Uterus (tissue), 3 donors: ENCODE measurements at regions not wholly inside any gene's neighbourhood (a gene's known extent, or its start where the extent isn't known, plus 50 kb on each side); places are given as distances from the start of the nearest gene placed in this dataset.

ENCODE experiments used
- DNase-seq, 2 donors: peaks; one replicate each; pipeline ENCODE4 v3.0.0-alpha.2; 2019 to 2020
- H3K27ac ChIP-seq, 2 donors: fragments of 200-600 bp; sonication (generic); 1 replicate in 1 of 2; 2 replicates in 1 of 2; pipeline ENCODE4 v1.5.1; 2016 to 2018
- H3K27me3 ChIP-seq, 2 donors: fragments of 200-600 bp; sonication (generic); one replicate each; pipeline ENCODE4 v1.5.1; 2018 to 2019; ENCODE audit warnings: control low read depth in 1 of 2
- H3K36me3 ChIP-seq, 2 donors: fragments of 200-600 bp; sonication (generic); one replicate each; pipeline ENCODE4 v1.5.1; 2019; ENCODE audit warnings: control low read depth in 1 of 2
- H3K4me1 ChIP-seq, 2 donors: fragments of 200-600 bp; sonication (generic); one replicate each; pipeline ENCODE4 v1.5.1; 2018 to 2019; ENCODE audit warnings: control low read depth in 1 of 2
- H3K4me3 ChIP-seq, 2 donors: fragments of 200-600 bp; sonication (generic); 1 replicate in 1 of 2; 2 replicates in 1 of 2; pipeline ENCODE4 v1.5.1; 2018 to 2019; ENCODE audit warnings: mild to moderate bottlenecking in 1 of 2
- H3K9me3 ChIP-seq, 2 donors: fragments of 200-600 bp; sonication (generic); one replicate each; pipeline ENCODE4 v1.5.1; 2019; ENCODE audit warnings: control low read depth in 1 of 2
- CTCF ChIP-seq, 4 experiments: fragments of 200-600 bp in 2 of 4; fragments of 450-650 bp in 2 of 4; sonication (generic) in 2 of 4; IDR thresholded peaks; one replicate each; pipeline ENCODE4 v1.5.1; 2016 to 2019; ENCODE audit warnings: antibody characterized with exemption in 4 of 4, mild to moderate bottlenecking in 2 of 4, moderate library complexity in 1 of 4
- POLR2A ChIP-seq, 2 donors: fragments of 450-650 bp; IDR thresholded peaks; one replicate each; pipeline ENCODE4 v1.6.1; 2016; ENCODE audit warnings: antibody characterized with exemption in 2 of 2, mild to moderate bottlenecking in 1 of 2, moderate library complexity in 1 of 2
- intact Hi-C: fragments of 100-400 bp; cut with DNase I; formaldehyde crosslinking; loops from one replicate; pipeline ENCODE4 v1.15.1; 2023; ENCODE audit warnings: low total_unique reads
- donor health status: DM: yes; HTN: yes; CAD: no.

- no peak for DNase-seq
- Histone ChIP-seq H3K27me3 (no peaks in the 10 kb centered on the region), H3K27ac (no peak overlapping the region), H3K36me3 (no peaks in the 10 kb centered on the region), H3K4me1 (no peaks in the 10 kb centered on the region), H3K9me3 (no peaks in the 10 kb centered on the region), H3K4me3 (no peak overlapping the region)
- intact Hi-C loops: no loop called here
- TF ChIP-seq CTCF (IDR thresholded peaks at IDR 0.05): no peak
- TF ChIP-seq POLR2A (IDR thresholded peaks at IDR 0.05): no peak
Measured at GRCh38 chr9:38228331-38229103, 159.5 kb upstream of the SHB start.

GRCh38 chr9:38227656-38228055, 158.6 kb upstream of the SHB start:
- DNase-seq: no peak
- Histone ChIP-seq H3K27me3 (no peaks in the 10 kb centered on the region), H3K27ac (no peak overlapping the region), H3K9me3 (no peaks in the 10 kb centered on the region), H3K4me1 (no peaks in the 10 kb centered on the region), H3K36me3 (no peaks in the 10 kb centered on the region), H3K4me3 (no peak overlapping the region)
- TF ChIP-seq CTCF (IDR thresholded peaks at IDR 0.05): no peak
- TF ChIP-seq POLR2A (IDR thresholded peaks at IDR 0.05): no peak
- intact Hi-C loops: no loop called here

GRCh38 chr9:38227061-38227540, 158.1 kb upstream of the SHB start:
- Histone ChIP-seq H3K27ac (no peak overlapping the region), H3K36me3 (no peaks in the 10 kb centered on the region), H3K4me1 (no peaks in the 10 kb centered on the region), H3K9me3 (no peaks in the 10 kb centered on the region), H3K27me3 (no peaks in the 10 kb centered on the region), H3K4me3 (no peak overlapping the region)
- intact Hi-C loops: no loop called here
- TF ChIP-seq POLR2A (IDR thresholded peaks at IDR 0.05): no peak
- TF ChIP-seq CTCF (IDR thresholded peaks at IDR 0.05): no peak
- peak; percentile 16 to 25 for DNase-seq

- H3K36me3 ChIP-seq: no peaks in the 10 kb centered on the region
- H3K27me3 ChIP-seq: no peaks in the 10 kb centered on the region
Measured at GRCh38 chr9:38226491-38226951, 157.5 kb upstream of the SHB start.

More at GRCh38 chr9:38226491-38226951, 157.5 kb upstream of the SHB start:
- no peak for DNase-seq
- TF ChIP-seq CTCF (IDR thresholded peaks at IDR 0.05): no peak
- no peak for TF ChIP-seq POLR2A (IDR thresholded peaks at IDR 0.05)
- Histone ChIP-seq H3K4me3 (no peak overlapping the region), H3K9me3 (no peaks in the 10 kb centered on the region), H3K4me1 (no peaks in the 10 kb centered on the region), H3K27ac (no peak overlapping the region)
- intact Hi-C loops: no loop called here
